OCI-LY1 (cell line): ENCODE measurements at regions not wholly inside any gene's neighbourhood (a gene's known extent, or its start where the extent isn't known, plus 50 kb on each side); places are given as distances from the start of the nearest gene placed in this dataset.

Experiments used
- H2AFZ ChIP-seq: fragments of 200-600 bp; sonication (generic), shearing (Covaris generic); 2 replicates; pipeline ENCODE4 v1.6.0; 2014; ENCODE audit warnings: antibody characterized with exemption, mild to moderate bottlenecking, low read length
- H3F3A ChIP-seq: fragments of 200-600 bp; sonication (generic), shearing (Covaris generic); 2 replicates; pipeline ENCODE4 v1.6.0; 2014; ENCODE audit warnings: mild to moderate bottlenecking, antibody characterized with exemption, low read length, moderate library complexity; ENCODE audit not compliant: insufficient read depth
- H3K27ac ChIP-seq: fragments of 200-600 bp; sonication (generic); 2 replicates; pipeline ENCODE4 v1.5.1; 2014; ENCODE audit warnings: low read length, mixed run types, mild to moderate bottlenecking, low read depth; ENCODE audit not compliant: poor library complexity, severe bottlenecking
- H3K27me3 ChIP-seq: fragments of 200-600 bp; sonication (generic); 2 replicates; pipeline ENCODE4 v1.6.0; 2014; ENCODE audit warnings: antibody characterized with exemption, mild to moderate bottlenecking, low read length, moderate library complexity; ENCODE audit not compliant: insufficient read depth
- H3K36me3 ChIP-seq: fragments of 200-600 bp; sonication (generic); 2 replicates; pipeline ENCODE4 v1.6.1; 2014; ENCODE audit warnings: mild to moderate bottlenecking, antibody characterized with exemption, low read length, moderate library complexity, mixed read lengths; ENCODE audit not compliant: insufficient read depth
- H3K4me1 ChIP-seq: fragments of 200-600 bp; sonication (generic); 2 replicates; pipeline ENCODE4 v1.5.1; 2014; ENCODE audit warnings: mild to moderate bottlenecking, low read length, moderate library complexity; ENCODE audit not compliant: insufficient read depth, severe bottlenecking
- H3K4me2 ChIP-seq: fragments of 200-600 bp; sonication (generic), shearing (Covaris generic); 2 replicates; pipeline ENCODE4 v1.6.1; 2014; ENCODE audit warnings: low read length
- H3K4me3 ChIP-seq: fragments of 200-600 bp; sonication (generic); 2 replicates; pipeline ENCODE4 v1.5.1; 2014; ENCODE audit warnings: low read length, low read depth, mild to moderate bottlenecking, mixed read lengths; ENCODE audit not compliant: poor library complexity, severe bottlenecking
- H3K79me2 ChIP-seq: fragments of 200-600 bp; shearing (Covaris generic); 2 replicates; pipeline ENCODE4 v1.6.1; 2016; ENCODE audit warnings: mixed run types, low read length, mixed read lengths; ENCODE audit not compliant: insufficient read depth
- H3K9ac ChIP-seq: fragments of 200-600 bp; sonication (generic), shearing (Covaris generic); 2 replicates; pipeline ENCODE4 v1.6.1; 2014; ENCODE audit warnings: mild to moderate bottlenecking, low read length, mixed read lengths
- H3K9me2 ChIP-seq: fragments of 200-600 bp; sonication (generic), shearing (Covaris generic); 2 replicates; pipeline ENCODE4 v1.6.1; 2014; ENCODE audit warnings: low read depth, mild to moderate bottlenecking, low read length, mixed read lengths
- H3K9me3 ChIP-seq: fragments of 200-600 bp; shearing (Covaris generic); 2 replicates; pipeline ENCODE4 v1.6.1; 2014; ENCODE audit warnings: low read length, mixed read lengths
- H4K20me1 ChIP-seq: fragments of 200-600 bp; sonication (generic), shearing (Covaris generic); 2 replicates; pipeline ENCODE4 v1.6.0; 2016; ENCODE audit warnings: mild to moderate bottlenecking, low read length; ENCODE audit not compliant: insufficient read depth
- CTCF ChIP-seq: fragments of 200-600 bp; sonication (generic), shearing (Covaris generic); IDR thresholded peaks from 2 replicates; pipeline ENCODE4 v1.5.1; 2017; ENCODE audit warnings: mild to moderate bottlenecking, antibody characterized with exemption, low read length, moderate library complexity, mixed read lengths
- EZH2 ChIP-seq: fragments of 200-600 bp; sonication (generic), shearing (Covaris generic); IDR thresholded peaks from 2 replicates; pipeline ENCODE4 v1.8.0; 2017; ENCODE audit warnings: borderline replicate concordance, mixed run types, mild to moderate bottlenecking, antibody characterized with exemption, low read length, moderate library complexity, mixed read lengths

DNA sequence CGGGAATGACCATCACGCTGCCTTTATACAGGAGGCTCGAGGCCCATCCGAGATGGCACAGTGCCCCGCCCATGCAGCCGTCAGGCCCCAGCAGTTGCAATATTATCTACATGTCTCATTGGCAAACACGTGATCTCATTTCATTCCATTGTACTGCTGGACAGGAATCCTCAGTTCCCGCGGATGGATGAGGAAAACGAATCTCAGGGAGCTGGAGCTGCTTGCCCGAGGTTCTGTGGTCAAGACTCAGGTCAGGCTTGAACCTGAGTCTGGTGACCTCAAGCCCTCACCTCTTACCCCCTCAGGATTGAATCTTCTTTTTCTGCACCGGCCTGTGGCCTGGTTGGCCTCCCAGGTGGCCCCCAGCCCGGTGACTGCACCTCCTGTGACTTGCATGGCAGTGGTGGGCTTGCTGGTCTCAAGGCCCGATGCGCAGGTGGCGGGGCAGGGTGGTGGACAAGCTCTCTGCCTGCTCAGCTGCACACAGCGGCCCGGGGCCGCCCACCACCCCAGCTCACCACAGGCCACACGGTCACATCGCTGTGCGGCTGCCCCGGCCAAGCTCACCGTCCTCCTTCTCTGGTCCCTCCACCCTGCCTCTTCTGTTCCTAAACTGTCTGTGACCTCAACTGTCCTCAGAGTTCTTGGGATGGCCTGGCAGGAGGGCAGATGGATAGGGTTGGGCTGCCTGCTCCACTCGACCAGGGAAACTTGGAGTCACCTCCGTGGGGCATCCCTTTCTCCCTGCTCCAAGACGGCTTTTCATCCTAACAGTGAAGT lies 52.0 kb upstream of the HS6ST1 start:
- no peaks in the 10 kb centered on the region for H3K79me2 ChIP-seq
- no peaks in the 10 kb centered on the region for H4K20me1 ChIP-seq
- no peak overlapping the region for H3K4me2 ChIP-seq
- no peaks in the 10 kb centered on the region for H3K9me3 ChIP-seq
- H2AFZ ChIP-seq, result no peak overlapping the region
- H3K4me1 ChIP-seq, result no peaks in the 10 kb centered on the region
- H3K36me3 ChIP-seq, result no peaks in the 10 kb centered on the region
- H3K4me3 ChIP-seq, result no peak overlapping the region
- H3K9me2 ChIP-seq, result no peaks in the 10 kb centered on the region
- no peak overlapping the region for H3K27ac ChIP-seq
- no peak for TF ChIP-seq CTCF
- TF ChIP-seq EZH2, result no peak
- no peaks in the 10 kb centered on the region; the same call in 1 of the 2 replicates for H3K27me3 ChIP-seq
- no peak overlapping the region for H3K9ac ChIP-seq
- no peaks in the 10 kb centered on the region for H3F3A ChIP-seq

GRCh38 chr2:128371248-128371630 lies 52.6 kb upstream of the HS6ST1 start:
- Histone ChIP-seq H3F3A (no peaks in the 10 kb centered on the region), H3K9me3 (no peaks in the 10 kb centered on the region), H2AFZ (no peak overlapping the region), H3K27ac (no peak overlapping the region), H3K4me2 (no peak overlapping the region), H3K4me1 (no peaks in the 10 kb centered on the region), H3K79me2 (no peaks in the 10 kb centered on the region), H4K20me1 (no peaks in the 10 kb centered on the region), H3K4me3 (no peak overlapping the region), H3K9ac (no peak overlapping the region), H3K9me2 (no peaks in the 10 kb centered on the region), H3K36me3 (no peaks in the 10 kb centered on the region), H3K27me3 (no peaks in the 10 kb centered on the region; the same call in 1 of the 2 replicates)
- no peak for TF ChIP-seq CTCF
- no peak for TF ChIP-seq EZH2

GRCh38 chr2:128371648-128372345 lies 53.1 kb upstream of the HS6ST1 start:
- Histone ChIP-seq H3K4me1 (no peaks in the 10 kb centered on the region), H3K4me3 (no peak overlapping the region), H4K20me1 (no peaks in the 10 kb centered on the region), H3K79me2 (no peaks in the 10 kb centered on the region), H3K4me2 (no peak overlapping the region), H3K9me2 (no peaks in the 10 kb centered on the region), H3K9me3 (no peaks in the 10 kb centered on the region), H3K9ac (no peak overlapping the region), H3K36me3 (no peaks in the 10 kb centered on the region), H2AFZ (no peak overlapping the region), H3F3A (no peaks in the 10 kb centered on the region), H3K27me3 (no peaks in the 10 kb centered on the region; the same call in 1 of the 2 replicates), H3K27ac (no peak overlapping the region)
- TF ChIP-seq CTCF (no peak), EZH2 (no peak)
